DMS153 treated with DMSO at 0.1 percent for 48 hours (cell line): ENCODE measurements at regions not wholly inside any gene's neighbourhood (a gene's known extent, or its start where the extent isn't known, plus 50 kb on each side); places are given as distances from the start of the nearest gene placed in this dataset.
"Not testable (repeated sequence)": the region's sequence is repeated elsewhere in the genome, so short reads cannot be mapped to it uniquely, and the experiment has no call there.

ENCODE experiments used
- DNase-seq: peaks from one replicate; lab custom pipeline; 2025; ENCODE audit not compliant: unreplicated experiment; lab: John Stamatoyannopoulos, UW

DNA sequence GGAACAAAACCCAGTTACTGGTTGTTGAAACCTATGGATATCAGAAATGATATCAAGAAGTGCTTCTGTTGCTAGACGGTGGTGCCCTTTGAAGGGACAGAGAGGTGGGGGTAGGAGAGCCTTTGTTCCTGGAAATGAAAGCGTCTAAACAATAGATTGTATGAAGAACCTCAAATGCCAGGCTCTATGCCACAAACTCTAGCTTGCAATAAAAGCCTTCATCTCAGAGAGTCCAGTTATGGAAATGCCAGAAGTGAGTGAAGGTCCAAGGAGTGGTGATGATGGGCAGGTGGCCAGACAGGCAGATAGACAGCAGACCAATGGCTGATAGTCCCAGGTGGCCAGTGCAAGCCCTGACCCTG, 414.1 kb upstream of the PROX1 start:
- no peak for DNase-seq

DNA sequence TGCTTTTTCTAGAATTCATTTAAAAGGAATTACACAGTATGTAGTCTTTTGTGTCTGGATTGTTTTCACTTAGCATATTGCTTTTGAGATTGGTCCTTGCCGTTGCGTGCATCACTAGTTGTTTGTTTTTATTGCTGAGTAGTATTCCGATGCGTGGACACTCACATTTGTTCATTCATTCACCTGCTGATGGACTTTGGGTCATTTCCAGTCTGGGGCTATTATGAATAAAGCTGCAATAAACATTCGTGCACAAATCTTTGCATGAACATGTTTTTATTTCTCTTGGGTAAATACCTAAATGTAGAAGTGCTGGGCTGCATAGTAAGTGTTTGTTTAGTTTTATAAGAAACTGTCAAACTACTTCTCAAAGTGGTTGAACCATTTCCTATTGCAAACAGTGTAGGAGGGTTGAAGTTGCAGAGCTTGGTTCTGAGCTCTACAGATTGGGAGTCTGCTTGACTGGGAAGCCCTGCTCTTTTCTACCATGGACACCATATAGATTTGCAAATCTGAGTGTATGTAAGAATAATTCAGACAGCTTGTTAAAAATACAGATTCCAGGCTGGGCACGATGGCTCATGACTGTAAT, 404.7 kb upstream of the PROX1 start:
- DNase-seq = peak; percentile 25

GRCh38 chr1:213584272-213584671, 403.5 kb upstream of the PROX1 start:
- no peak for DNase-seq

DNA sequence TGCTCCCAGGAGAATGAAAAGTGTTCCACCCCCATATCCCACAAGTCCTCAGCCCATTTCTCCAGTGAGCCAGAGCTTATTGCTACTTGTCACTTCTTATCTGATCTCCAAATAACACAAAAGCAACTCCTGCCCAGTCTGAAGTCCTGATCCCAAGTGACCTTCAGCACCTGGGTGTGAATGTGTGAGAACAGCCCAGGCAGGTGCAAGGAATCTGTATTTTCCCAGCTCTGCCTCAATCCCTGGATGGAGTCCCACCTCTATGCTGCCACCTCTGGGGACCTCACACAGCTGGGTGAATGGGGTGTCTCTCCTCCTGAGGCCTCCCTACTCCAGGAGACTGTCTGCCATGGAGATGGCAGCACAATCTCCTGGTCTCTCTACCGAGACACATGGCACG, 402.4 kb upstream of the PROX1 start:
- DNase-seq = no peak

- no peak for DNase-seq
Observed at GRCh38 chr1:213585959-213586586, 401.7 kb upstream of the PROX1 start.

GRCh38 chr1:213586587-213586972, 401.2 kb upstream of the PROX1 start:
- DNase-seq = no peak

- no peak for DNase-seq
Observed at GRCh38 chr1:213596729-213597128, 391.0 kb upstream of the PROX1 start.

DNA sequence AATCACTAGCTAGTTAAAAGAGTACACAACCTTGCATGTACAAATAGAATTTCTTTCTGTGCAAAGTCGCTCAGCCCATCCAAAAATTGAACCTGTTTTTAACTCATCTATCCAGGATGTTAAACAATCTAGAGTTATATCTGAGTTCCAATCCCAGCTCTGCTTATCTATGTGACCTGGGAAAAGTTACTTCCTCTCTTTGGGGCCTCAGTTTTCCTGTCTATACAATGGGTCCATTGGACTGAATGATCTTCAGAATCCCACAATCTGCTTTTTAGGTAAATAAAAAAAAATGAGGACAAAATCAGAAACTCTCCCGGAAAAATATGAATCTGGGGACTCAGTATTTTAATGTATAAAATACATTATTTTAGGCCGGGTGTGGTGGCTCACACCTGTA, 389.5 kb upstream of the PROX1 start:
- no peak for DNase-seq

GRCh38 chr1:213600879-213601278, 386.9 kb upstream of the PROX1 start:
- peak; percentile 21 for DNase-seq

DNA sequence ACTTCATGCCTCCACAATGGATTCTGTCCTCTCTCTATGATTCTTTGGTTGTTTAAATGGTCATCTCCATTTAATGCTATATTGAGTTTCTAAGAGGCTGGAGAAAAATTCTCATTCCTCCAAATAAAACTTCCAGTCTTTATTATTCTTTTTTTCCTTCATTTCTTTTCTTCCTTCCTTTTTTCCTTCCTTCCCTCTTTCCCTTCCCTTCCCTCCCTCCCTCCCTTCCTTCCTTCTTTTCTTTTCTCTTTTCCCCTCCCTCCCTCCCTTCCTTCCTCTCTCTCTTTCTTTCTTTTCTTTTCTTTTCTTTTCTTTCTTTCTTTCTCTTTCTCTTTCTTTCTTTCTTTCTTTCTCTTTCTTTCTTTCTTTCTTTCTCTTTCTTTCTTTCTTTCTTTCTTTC, 386.1 kb upstream of the PROX1 start:
- not testable (repeated sequence) for DNase-seq

GRCh38 chr1:213602796-213603486, 384.8 kb upstream of the PROX1 start:
- no peak for DNase-seq

DNA sequence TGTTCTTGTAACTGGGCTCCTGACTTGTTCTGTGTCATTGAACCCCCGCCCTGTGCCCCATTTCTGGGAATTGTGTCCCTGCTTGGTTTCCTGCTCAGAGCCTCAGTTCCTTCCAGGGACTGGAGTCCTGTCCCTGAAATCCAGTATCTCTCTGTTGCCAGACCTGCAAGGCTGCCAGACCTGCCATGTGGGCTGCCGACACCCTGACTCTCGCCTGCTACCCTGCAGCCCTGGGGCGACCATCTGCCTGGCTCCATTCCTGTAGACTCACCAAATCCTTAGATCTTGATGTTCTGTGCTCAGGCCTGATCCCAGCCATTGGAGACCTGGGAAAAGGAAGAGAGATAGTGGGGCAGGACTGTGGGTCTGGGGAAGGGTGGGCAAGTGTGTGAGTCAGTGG, 383.3 kb upstream of the PROX1 start:
- DNase-seq = no peak

DNA sequence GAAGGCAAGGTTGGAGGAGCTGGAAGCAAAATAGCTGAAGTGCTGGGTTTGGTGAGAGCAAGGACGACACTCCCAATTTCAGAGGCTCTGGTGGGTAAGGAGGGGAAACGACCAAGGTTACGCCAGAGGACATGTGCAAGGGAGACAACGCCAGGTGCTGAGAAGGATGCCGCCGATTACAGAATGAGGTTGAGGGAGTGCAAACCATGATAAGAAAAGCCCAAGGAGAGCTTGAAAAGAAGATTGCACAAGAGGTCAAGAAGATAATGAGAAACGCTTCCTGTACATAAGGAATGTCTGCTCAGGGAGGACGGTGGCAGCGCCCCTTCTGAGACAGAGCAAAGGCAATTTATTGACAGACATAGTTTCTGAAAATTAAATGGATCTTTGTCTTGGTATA, 382.0 kb upstream of the PROX1 start:
- DNase-seq = no peak

DNA sequence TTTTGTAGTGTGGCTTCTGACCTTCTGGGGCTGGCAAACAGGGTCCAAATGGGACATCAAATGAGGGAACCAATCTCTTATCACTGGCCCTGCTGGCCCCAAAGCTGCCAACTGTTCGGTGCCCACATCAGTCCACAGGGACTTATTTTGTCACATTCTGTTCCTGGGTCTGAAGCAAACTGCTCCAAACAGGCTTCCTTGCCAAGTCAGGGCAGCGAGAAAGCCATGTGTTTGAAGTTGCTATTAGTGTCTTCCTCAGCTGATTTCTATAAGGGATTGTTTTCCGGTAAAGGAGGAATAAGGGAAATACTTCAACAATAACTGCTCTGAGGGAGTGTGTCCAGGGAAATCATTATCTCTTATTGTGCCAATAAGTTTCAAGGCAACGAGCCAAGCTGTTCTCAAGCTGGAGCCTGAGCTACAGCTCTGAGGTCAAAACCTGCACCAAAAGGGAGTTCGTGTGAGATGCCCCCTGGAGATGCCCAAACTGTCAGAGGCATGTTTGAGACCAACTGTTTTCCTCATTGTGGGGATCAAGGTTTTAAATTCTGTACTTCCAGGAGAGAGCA, 381.4 kb upstream of the PROX1 start:
- no peak for DNase-seq

GRCh38 chr1:213613549-213613948, 374.2 kb upstream of the PROX1 start:
- DNase-seq = no peak

GRCh38 chr1:213615226-213615916, 372.4 kb upstream of the PROX1 start:
- DNase-seq = no peak

DNA sequence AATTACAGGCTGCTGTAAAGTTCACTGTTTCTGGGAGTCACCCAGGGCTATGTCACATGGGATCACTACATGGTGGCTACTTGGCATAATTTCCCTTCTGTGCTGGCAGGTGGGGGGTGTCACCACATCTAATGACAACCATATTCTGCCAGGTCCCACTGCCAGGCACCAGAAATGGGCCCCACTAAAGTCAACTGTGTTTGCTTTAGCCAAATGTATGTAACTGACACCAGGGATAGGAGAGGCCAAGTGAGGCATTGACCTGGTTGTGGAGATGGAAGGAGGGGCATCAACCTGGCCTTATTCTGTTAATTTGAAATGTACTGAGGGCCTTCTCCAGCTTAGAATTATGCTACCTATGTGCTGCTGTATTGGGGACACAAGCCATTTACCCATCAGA, 370.6 kb upstream of the PROX1 start:
- DNase-seq = no peak

DNA sequence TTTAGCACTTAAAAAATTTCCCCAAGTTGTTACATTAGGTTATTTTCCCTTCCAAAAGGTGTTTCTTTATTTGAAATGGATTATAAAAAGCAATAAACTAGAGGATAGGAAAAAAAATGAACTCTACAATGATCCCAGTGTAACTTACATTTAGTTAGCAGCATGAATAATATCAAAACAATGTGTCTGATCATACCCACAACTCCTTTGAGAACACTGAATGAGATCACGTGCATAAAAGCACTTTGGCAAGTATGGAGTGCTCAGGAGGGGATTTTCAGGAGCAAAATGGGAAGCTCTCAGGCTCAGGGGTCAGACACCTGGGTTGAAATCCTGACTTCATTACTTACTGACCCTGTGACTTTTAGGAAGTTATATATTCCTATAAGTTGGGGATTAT, 369.7 kb upstream of the PROX1 start:
- no peak for DNase-seq

- DNase-seq = no peak
Observed at GRCh38 chr1:213619026-213619425, 368.7 kb upstream of the PROX1 start.

GRCh38 chr1:213621077-213621476, 366.7 kb upstream of the PROX1 start:
- no peak for DNase-seq

GRCh38 chr1:213622365-213623063, 365.3 kb upstream of the PROX1 start:
- DNase-seq = no peak
